Activated CD4-positive, alpha-beta T cell treated with anti-CD3 and anti-CD28 coated beads, Interleukin-2, Interleukin-6, amounts not matched to agents 100 ng/mL and 50 ng/mL, durations not matched to agents 16 hours and 8 hours (primary cell): ENCODE measurements at regions not wholly inside any gene's neighbourhood (a gene's known extent, or its start where the extent isn't known, plus 50 kb on each side); places are given as distances from the start of the nearest gene placed in this dataset.

ENCODE experiments used
- DNase-seq: peaks from one replicate; pipeline ENCODE4 v3.0.0-alpha.2; 2020

GRCh38 chr5:54601411-54602230 is 84.1 kb downstream of the SNX18 start:
- no peak for DNase-seq
